Uterus (tissue), 3 donors: ENCODE measurements at regions not wholly inside any gene's neighbourhood (a gene's known extent, or its start where the extent isn't known, plus 50 kb on each side); places are given as distances from the start of the nearest gene placed in this dataset.

Experiments used
- DNase-seq, 2 donors: peaks; one replicate each; pipeline ENCODE4 v3.0.0-alpha.2; 2019 to 2020
- H3K27ac ChIP-seq, 2 donors: fragments of 200-600 bp; sonication (generic); 1 replicate in 1 of 2; 2 replicates in 1 of 2; pipeline ENCODE4 v1.5.1; 2016 to 2018
- H3K27me3 ChIP-seq, 2 donors: fragments of 200-600 bp; sonication (generic); one replicate each; pipeline ENCODE4 v1.5.1; 2018 to 2019; ENCODE audit warnings: control low read depth in 1 of 2
- H3K36me3 ChIP-seq, 2 donors: fragments of 200-600 bp; sonication (generic); one replicate each; pipeline ENCODE4 v1.5.1; 2019; ENCODE audit warnings: control low read depth in 1 of 2
- H3K4me1 ChIP-seq, 2 donors: fragments of 200-600 bp; sonication (generic); one replicate each; pipeline ENCODE4 v1.5.1; 2018 to 2019; ENCODE audit warnings: control low read depth in 1 of 2
- H3K4me3 ChIP-seq, 2 donors: fragments of 200-600 bp; sonication (generic); 1 replicate in 1 of 2; 2 replicates in 1 of 2; pipeline ENCODE4 v1.5.1; 2018 to 2019; ENCODE audit warnings: mild to moderate bottlenecking in 1 of 2
- H3K9me3 ChIP-seq, 2 donors: fragments of 200-600 bp; sonication (generic); one replicate each; pipeline ENCODE4 v1.5.1; 2019; ENCODE audit warnings: control low read depth in 1 of 2
- POLR2A ChIP-seq, 2 donors: fragments of 450-650 bp; IDR thresholded peaks; one replicate each; pipeline ENCODE4 v1.6.1; 2016; ENCODE audit warnings: antibody characterized with exemption in 2 of 2, mild to moderate bottlenecking in 1 of 2, moderate library complexity in 1 of 2
- intact Hi-C: fragments of 100-400 bp; cut with DNase I; formaldehyde crosslinking; loops from one replicate; pipeline ENCODE4 v1.15.1; 2023; ENCODE audit warnings: low total_unique reads
- TF ChIP-seq, protein P1 (sequence below), 4 experiments: fragments of 200-600 bp in 2 of 4; fragments of 450-650 bp in 2 of 4; sonication (generic) in 2 of 4; IDR thresholded peaks; one replicate each; pipeline ENCODE4 v1.5.1; 2016 to 2019; ENCODE audit warnings: antibody characterized with exemption in 4 of 4, mild to moderate bottlenecking in 2 of 4, moderate library complexity in 1 of 4
- donor health status: DM: yes; HTN: yes; CAD: no.

DNA sequence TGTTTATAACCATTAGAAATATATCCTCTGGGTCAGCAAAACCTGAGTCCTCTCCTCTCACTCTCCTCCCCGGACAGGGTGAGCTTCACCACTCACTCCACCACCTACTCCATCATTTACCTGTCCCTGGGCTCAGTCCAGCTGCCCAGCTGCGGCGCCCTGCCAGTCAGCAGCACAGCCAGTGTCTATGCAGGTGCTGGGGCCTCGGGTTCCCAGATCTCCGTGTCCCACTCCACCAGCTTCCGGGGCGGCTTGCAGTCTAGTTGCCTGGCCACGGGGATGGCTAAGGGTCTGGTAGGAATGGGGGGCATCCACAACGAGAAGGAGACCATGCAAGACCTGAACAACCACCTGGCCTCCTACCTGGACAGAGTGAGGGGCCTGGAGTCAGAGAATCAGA, 662.2 kb upstream of the ACTRT1 start:
- Histone ChIP-seq H3K27ac (no peak overlapping the region), H3K27me3 (no peaks in the 10 kb centered on the region), H3K4me3 (no peak overlapping the region), H3K9me3 (no peaks in the 10 kb centered on the region), H3K4me1 (no peaks in the 10 kb centered on the region), H3K36me3 (no peaks in the 10 kb centered on the region)
- DNase-seq, result no peak
- TF ChIP-seq, protein P1, sequence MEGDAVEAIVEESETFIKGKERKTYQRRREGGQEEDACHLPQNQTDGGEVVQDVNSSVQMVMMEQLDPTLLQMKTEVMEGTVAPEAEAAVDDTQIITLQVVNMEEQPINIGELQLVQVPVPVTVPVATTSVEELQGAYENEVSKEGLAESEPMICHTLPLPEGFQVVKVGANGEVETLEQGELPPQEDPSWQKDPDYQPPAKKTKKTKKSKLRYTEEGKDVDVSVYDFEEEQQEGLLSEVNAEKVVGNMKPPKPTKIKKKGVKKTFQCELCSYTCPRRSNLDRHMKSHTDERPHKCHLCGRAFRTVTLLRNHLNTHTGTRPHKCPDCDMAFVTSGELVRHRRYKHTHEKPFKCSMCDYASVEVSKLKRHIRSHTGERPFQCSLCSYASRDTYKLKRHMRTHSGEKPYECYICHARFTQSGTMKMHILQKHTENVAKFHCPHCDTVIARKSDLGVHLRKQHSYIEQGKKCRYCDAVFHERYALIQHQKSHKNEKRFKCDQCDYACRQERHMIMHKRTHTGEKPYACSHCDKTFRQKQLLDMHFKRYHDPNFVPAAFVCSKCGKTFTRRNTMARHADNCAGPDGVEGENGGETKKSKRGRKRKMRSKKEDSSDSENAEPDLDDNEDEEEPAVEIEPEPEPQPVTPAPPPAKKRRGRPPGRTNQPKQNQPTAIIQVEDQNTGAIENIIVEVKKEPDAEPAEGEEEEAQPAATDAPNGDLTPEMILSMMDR (IDR thresholded peaks at IDR 0.05), result no peak
- TF ChIP-seq POLR2A (IDR thresholded peaks at IDR 0.05), result no peak
- intact Hi-C loops, result no loop called here

DNA sequence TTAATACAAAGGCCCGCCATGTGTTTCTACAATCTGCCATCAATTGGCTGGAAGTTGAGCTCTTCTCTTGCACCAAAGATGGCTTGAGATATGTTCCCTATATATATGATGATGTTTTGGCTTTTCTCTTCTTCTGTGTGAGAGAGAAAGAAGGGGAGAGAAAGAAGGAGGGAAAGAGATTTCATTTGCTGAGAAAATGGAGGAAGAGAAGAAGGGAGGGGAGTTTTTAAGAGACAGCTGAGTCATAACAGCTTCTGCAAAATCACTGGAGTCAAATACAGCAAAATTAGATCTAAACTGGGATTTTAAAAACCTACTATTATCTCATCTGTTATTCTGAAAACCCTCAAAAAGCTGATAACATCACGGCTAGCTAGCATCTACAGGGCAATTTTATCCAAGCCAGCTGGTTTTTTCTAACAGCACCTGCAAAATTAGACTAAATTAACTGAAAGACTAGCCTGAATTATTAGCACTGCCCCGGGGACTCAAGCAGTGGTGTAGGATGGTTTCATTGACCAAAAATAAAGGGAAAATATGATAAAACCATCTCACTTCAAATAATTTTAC, 647.6 kb upstream of the ACTRT1 start:
- TF ChIP-seq, protein P1 (IDR thresholded peaks at IDR 0.05), result no peak
- no peak for TF ChIP-seq POLR2A (IDR thresholded peaks at IDR 0.05)
- H3K9me3 ChIP-seq, result no peaks in the 10 kb centered on the region
- H3K4me3 ChIP-seq, result no peak overlapping the region
- H3K27me3 ChIP-seq, result no peaks in the 10 kb centered on the region
- DNase-seq, result no peak
- no peaks in the 10 kb centered on the region for H3K36me3 ChIP-seq
- no peaks in the 10 kb centered on the region for H3K4me1 ChIP-seq
- intact Hi-C loops, result no loop called here
- no peak overlapping the region for H3K27ac ChIP-seq

DNA sequence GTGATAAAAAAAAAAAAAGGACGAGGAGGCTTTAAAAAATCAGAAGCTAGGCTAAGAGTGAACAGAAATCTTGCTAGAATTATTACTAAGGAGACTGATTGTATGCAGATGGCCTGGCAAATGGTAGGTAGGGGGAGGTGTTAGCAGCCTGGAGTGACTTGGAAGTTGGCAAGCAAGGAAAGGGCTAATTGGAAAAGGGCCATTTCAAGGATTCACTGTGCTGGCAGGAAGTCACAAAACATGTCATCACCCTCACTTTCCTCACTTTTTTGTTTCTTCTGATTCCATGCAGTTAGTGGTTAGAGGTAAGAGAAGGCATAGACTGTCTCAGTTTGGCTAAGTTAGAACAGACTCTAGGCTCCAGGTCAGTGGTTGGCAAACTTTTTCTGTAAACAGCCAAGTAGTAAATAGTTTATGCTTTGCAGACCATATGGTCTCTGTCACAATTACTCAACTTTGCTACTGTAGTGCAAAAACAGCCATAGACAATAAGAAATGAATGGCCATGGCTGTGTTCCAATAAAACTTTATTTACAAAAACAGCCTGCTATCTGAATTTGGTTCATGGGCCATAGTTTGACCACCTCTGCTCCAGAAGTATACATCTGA, 646.5 kb upstream of the ACTRT1 start:
- no peak for DNase-seq
- Histone ChIP-seq H3K4me1 (no peaks in the 10 kb centered on the region), H3K36me3 (no peaks in the 10 kb centered on the region), H3K27me3 (no peaks in the 10 kb centered on the region), H3K9me3 (no peaks in the 10 kb centered on the region), H3K27ac (no peak overlapping the region), H3K4me3 (no peak overlapping the region)
- intact Hi-C loops, result no loop called here
- TF ChIP-seq, protein P1 (IDR thresholded peaks at IDR 0.05), result no peak
- TF ChIP-seq POLR2A (IDR thresholded peaks at IDR 0.05), result no peak

DNA sequence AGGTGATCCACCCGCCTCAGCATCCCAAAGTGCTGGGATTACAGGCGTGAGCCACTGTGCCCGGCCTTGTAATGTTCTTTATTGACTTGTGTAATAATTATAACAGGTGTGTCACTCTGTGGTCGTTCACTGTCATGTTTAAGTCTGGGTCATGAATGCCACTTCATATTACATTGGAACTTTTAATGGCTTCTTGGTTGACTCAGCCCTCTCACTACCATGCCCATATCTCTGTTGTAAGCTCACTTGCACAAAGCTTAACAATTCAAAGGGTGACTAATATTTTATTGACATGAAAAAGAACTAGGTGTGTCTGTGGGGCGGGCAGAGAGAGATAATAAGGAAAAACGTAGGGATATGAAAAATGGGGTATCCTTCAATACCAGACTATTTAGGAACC, 639.7 kb upstream of the ACTRT1 start:
- Histone ChIP-seq H3K4me3 (no peak overlapping the region), H3K36me3 (no peaks in the 10 kb centered on the region), H3K27ac (no peak overlapping the region), H3K4me1 (no peaks in the 10 kb centered on the region), H3K9me3 (no peaks in the 10 kb centered on the region), H3K27me3 (no peaks in the 10 kb centered on the region)
- intact Hi-C loops, result no loop called here
- DNase-seq, result no peak
- TF ChIP-seq, protein P1 (IDR thresholded peaks at IDR 0.05), result no peak
- no peak for TF ChIP-seq POLR2A (IDR thresholded peaks at IDR 0.05)

DNA sequence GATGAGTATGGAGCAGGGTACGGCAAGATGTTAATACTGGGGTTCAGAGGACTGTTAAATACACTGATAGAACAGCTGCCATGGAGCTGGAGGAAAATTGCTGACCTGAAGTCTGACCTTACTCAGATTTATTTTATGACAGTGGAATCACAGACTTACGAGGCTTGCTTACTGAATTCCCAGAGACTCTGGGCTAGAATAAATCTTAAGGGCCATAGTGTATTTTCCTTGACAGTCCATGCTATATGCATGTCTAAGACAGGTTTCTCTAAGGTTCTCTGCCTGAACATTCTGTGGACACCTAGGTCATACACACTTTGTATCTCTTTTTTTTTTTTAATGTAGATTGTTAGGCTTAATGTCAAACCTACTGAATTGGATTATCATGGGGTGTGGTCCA, 633.2 kb upstream of the ACTRT1 start:
- Histone ChIP-seq H3K4me1 (no peaks in the 10 kb centered on the region), H3K9me3 (no peaks in the 10 kb centered on the region), H3K27me3 (no peaks in the 10 kb centered on the region), H3K36me3 (no peaks in the 10 kb centered on the region), H3K27ac (no peak overlapping the region), H3K4me3 (no peak overlapping the region)
- no peak for TF ChIP-seq POLR2A (IDR thresholded peaks at IDR 0.05)
- TF ChIP-seq, protein P1 (IDR thresholded peaks at IDR 0.05), result no peak
- intact Hi-C loops, result no loop called here
- no peak for DNase-seq
